ENCODE measurements at regions not wholly inside any gene's neighbourhood (a gene's known extent, or its start where the extent isn't known, plus 50 kb on each side); places are given as distances from the start of the nearest gene placed in this dataset.

DNA sequence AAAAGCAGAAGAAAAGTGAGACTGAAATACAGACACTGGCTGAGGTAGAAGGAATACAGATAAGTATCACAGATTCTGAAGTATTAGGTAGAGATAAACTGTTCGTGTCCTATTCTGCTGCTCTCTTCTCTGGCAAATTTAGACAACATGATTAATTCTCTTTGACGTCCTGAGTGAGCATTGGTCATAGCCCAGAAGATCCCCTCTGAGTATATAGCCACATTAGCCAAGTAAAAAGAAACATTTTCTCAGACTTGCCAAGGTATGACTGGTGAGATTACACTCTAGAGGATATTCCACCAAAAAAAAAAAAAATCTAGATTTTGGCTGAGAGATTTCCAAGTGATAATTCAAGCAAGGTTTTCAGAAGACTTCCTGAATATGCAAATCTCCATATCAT, 111.4 kb upstream of the ALCAM start:
- TF ChIP-seq, protein P1, sequence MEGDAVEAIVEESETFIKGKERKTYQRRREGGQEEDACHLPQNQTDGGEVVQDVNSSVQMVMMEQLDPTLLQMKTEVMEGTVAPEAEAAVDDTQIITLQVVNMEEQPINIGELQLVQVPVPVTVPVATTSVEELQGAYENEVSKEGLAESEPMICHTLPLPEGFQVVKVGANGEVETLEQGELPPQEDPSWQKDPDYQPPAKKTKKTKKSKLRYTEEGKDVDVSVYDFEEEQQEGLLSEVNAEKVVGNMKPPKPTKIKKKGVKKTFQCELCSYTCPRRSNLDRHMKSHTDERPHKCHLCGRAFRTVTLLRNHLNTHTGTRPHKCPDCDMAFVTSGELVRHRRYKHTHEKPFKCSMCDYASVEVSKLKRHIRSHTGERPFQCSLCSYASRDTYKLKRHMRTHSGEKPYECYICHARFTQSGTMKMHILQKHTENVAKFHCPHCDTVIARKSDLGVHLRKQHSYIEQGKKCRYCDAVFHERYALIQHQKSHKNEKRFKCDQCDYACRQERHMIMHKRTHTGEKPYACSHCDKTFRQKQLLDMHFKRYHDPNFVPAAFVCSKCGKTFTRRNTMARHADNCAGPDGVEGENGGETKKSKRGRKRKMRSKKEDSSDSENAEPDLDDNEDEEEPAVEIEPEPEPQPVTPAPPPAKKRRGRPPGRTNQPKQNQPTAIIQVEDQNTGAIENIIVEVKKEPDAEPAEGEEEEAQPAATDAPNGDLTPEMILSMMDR (IDR thresholded peaks at IDR 0.05; ENCODE audit: extremely low read depth, missing control alignments) = no peak
- no peak for DNase-seq (ENCODE audit: low spot score)

DNA sequence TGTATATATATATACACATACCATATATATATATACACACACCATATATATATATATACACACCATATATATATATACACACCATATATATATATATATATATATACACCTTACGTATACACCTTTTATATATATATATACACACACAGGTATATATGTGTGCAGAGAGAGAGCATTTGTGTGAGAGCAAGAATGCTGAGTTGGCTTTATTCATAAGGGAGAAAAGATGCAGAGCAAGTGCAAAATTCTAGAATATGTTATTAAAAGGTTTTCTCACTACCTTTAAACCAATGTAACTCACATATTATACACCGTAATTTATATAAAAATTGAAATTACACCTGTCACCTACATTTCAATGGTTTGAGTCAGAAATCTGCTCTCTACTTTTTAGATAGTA, 107.2 kb upstream of the ALCAM start:
- DNase-seq (ENCODE audit: low spot score) = no peak
- TF ChIP-seq, protein P1 (IDR thresholded peaks at IDR 0.05; ENCODE audit: extremely low read depth, missing control alignments) = no peak

DNA sequence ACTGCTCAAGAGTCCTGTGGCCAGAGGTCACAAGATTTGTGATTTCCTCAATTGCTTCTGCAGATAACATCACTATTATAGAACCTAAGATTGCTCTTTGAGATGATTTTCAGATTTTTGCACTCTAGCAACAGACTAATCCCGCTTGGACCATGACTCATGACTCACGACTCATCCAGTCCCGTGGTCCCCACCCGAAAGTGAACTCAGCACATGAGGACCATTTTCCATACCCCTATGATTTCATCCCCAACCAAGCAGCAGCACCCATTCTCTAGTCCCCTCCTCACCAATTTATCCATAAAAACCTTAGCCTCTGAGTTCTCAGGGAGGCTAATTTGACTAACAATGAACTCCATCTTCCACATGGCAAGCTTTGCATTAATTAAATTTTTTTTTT, 106.3 kb upstream of the ALCAM start:
- TF ChIP-seq, protein P1 (IDR thresholded peaks at IDR 0.05; ENCODE audit: extremely low read depth, missing control alignments) = no peak

DNA sequence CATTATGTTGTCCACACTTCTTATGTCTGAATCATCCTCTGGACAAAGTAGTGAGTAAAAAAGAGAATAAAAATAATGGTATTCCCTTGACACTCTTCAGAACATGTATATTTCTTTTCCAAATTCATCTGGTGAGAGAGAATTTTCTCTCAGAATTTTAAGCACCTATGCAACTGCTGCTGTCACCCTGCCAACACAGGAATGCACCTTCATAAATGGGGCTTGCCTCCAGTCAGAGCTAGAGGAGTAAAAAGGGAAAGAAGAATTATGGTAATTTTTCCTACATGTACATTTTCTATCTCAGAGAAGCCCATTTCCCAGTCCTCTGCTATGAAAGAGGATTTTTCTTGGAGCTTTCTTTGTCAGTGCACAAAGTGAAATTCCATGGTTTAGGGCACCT, 92.2 kb upstream of the ALCAM start:
- TF ChIP-seq, protein P1 (IDR thresholded peaks at IDR 0.05; ENCODE audit: extremely low read depth, missing control alignments) = no peak
- DNase-seq (ENCODE audit: low spot score) = no peak

More for the DNA sequence above, 106.3 kb upstream of the ALCAM start:
- DNase-seq (ENCODE audit: low spot score) = no peak

DNA sequence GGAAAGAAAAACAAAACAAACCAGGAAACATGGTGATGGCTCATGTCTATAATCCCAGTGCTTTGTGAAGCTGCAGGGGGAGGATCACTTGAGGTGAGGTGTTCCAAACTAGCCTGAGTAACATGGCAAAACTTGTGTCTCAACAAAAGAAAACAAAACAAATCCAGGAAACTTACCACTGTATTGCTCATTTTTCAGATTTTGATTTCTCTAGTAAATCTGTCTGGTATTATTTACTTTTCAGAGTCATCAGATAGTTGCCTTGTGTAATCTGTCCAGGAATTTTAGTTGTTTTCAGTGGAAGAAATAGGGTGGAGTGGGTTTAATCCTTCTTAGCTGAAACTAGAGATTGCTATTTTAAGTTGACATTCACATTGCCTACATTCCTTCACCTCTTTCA, 91.8 kb upstream of the ALCAM start:
- TF ChIP-seq, protein P1 (IDR thresholded peaks at IDR 0.05; ENCODE audit: extremely low read depth, missing control alignments) = no peak
- no peak for DNase-seq (ENCODE audit: low spot score)

DNA sequence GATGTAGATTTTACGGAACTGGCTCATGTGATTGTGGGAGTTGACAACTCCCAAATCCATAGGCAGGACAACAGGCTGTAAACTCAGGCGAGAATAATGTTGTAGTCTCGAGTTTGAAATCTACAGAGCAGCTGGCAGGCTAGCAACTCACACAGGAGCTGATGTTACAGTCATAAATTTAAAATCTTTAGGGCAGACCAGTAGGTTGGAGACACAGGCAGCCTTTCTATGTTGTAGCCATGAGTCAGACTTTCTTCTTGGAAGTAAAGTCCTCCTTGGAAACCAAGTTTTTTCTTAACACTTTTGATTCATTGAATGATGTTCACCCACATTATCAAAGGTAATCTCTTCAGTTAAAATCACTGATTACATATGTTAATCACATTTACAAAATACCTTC, 89.1 kb upstream of the ALCAM start:
- TF ChIP-seq, protein P1 (IDR thresholded peaks at IDR 0.05; ENCODE audit: extremely low read depth, missing control alignments) = no peak
- DNase-seq (ENCODE audit: low spot score) = no peak

DNA sequence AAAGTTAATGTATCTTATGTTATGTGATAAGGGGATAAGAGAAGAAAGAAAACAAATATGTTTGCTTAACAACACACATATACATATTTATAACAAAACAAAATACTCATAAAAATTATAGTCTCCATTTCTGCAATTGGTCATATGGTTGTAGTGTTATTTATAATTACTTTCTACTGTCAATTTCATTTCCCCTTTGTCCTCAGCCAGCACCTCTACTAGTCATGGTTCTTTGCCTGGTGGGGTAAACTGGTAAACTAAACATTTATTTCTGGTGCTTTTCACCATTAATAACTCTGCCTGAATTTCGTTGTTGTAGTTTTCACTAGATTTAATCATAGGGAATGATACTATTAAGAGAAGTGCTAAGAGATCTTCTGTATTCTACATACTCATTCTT, 88.0 kb upstream of the ALCAM start:
- TF ChIP-seq, protein P1 (IDR thresholded peaks at IDR 0.05; ENCODE audit: extremely low read depth, missing control alignments) = no peak
- no peak for DNase-seq (ENCODE audit: low spot score)

Measured in GM20000 (cell line).